Coronary artery (tissue), 2 donors: ENCODE measurements at regions not wholly inside any gene's neighbourhood (a gene's known extent, or its start where the extent isn't known, plus 50 kb on each side); places are given as distances from the start of the nearest gene placed in this dataset.
"Not testable (repeated sequence)": the region's sequence is repeated elsewhere in the genome, so short reads cannot be mapped to it uniquely, and the experiment has no call there.

Experiments
- DNase-seq: peaks from one replicate; pipeline ENCODE4 v3.0.0-alpha.2; 2017; ENCODE audit warnings: low spot score
- H3K27ac ChIP-seq, 2 donors: fragments of 200-600 bp; sonication (generic); one replicate each; pipeline ENCODE4 v1.5.1; 2016 to 2019
- H3K4me3 ChIP-seq: fragments of 200-600 bp; sonication (generic); 2 replicates; pipeline ENCODE4 v1.5.1; 2016; ENCODE audit warnings: mild to moderate bottlenecking, moderate library complexity
- TF ChIP-seq, protein P1 (sequence below): fragments of 200-600 bp; sonication (generic); IDR thresholded peaks from one replicate; pipeline ENCODE4 v1.5.1; 2019; ENCODE audit warnings: antibody characterized with exemption

DNA sequence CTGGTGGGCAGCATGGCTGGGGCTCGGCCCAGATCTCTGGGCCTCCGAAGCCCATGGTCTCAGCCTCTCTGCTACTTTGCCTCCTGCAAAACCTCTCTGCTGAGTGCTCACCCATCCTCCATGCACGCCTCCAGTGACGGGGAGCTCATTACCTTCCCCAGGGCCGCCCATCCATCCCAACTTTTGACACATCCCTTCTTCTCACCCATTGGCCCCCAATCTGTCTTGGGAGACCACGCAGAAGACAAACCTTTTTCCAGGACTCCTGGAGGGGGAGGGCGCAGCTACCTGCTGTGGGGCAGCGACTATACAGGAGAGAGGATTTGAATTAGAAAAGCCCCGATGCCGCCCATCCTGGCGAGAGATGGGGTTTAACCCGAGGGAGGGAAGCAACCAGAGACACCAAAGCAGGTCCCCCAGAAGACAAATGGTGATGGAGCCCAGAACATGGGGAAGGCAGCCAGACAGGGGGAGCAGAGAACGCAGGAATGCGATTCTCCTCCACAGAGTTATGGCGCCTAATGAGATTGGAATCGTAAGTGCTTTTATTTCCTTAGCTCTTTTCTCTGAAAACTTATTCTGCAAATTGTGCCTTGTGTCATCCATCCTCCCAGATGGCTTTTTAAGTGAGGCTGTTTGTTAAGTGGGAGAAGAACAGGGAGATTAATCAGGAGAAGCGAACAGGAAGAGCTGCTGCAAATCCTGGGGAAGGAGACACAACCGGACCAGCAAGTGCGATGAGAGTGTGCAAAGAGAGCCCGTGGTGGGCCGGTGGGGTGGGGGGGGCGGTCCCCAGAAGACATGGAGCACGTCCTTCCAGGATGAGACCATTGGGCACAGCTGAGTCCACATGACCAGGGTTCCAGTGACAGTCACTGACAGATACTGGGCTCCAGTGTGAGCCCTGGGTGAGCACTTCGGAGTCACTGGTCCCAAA is 623.5 kb downstream of the MATN1 start:
- H3K4me3 ChIP-seq = no peak overlapping the region
- DNase-seq = no peak
- H3K27ac ChIP-seq = no peak overlapping the region
- TF ChIP-seq, protein P1, sequence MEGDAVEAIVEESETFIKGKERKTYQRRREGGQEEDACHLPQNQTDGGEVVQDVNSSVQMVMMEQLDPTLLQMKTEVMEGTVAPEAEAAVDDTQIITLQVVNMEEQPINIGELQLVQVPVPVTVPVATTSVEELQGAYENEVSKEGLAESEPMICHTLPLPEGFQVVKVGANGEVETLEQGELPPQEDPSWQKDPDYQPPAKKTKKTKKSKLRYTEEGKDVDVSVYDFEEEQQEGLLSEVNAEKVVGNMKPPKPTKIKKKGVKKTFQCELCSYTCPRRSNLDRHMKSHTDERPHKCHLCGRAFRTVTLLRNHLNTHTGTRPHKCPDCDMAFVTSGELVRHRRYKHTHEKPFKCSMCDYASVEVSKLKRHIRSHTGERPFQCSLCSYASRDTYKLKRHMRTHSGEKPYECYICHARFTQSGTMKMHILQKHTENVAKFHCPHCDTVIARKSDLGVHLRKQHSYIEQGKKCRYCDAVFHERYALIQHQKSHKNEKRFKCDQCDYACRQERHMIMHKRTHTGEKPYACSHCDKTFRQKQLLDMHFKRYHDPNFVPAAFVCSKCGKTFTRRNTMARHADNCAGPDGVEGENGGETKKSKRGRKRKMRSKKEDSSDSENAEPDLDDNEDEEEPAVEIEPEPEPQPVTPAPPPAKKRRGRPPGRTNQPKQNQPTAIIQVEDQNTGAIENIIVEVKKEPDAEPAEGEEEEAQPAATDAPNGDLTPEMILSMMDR = no peak

DNA sequence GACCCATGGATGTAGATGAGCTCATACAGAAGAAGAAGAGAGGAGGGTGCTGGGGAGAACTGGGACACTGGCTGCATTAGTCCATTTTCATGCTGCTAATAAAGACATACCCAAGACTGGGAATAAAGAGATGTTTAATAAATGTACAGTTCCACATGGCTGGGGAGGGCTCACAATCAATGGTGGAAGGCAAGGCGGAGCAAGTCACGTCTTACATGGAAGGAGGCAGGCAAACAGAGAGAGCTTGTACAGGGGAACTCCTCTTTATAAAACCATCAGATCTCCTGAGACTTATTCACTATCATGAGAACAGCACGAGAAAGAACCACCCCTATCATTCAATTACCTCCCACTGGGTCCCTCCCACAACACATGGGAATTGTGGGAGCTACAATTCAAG is 625.5 kb downstream of the MATN1 start:
- H3K27ac ChIP-seq, H3K4me3 ChIP-seq, DNase-seq: not testable (repeated sequence)

DNA sequence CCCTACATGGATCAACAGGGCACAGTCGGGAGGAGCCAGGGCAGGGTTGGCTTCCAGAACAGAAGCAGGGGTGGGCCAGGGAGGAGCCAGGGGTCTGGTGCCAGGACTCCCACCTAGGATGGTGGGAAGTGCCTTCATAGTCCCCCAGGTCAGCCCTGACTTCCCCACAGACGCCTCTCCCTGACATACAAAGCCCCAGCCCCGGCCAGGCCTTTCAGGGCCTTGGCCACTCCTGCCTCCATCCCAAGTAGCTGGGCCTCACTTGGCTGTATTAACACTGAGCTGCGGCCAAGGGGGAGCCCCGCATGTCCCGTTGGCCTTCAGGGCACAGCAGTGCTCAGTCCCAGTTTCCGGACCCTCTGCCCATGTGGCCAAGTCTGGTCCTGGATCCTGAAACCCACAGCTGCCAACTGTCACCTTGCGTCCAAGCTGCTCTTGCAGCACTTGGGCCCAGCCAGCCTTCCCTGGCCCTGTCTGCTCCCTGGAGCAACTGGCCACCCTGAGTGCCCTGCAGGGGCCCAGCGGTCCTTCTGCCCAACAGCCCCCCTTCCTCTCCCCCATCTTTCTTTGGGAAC is 627.8 kb downstream of the MATN1 start:
- Histone ChIP-seq H3K27ac (no peak overlapping the region), H3K4me3 (no peak overlapping the region)
- DNase-seq = no peak
- TF ChIP-seq, protein P1 = no peak

DNA sequence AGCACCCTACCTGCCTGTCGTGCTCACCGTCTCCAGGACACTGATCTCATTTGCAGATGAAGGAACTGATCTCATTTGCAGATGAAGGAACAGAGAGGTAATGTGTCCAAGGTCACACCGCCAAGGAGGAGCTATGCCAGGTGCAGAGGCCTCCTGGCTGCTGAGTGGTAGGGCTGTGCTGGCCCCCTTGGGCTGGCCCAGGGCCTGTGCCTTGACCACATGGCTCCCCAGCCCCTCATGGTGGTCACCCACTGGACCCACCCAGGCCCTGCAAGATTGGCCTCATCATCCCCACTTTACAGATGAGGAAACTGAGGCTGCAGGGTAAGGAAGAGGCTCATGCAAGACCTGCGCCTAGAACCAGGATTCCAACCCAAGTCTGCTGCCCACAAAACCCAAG is 628.3 kb downstream of the MATN1 start:
- DNase-seq = no peak
- H3K4me3 ChIP-seq = no peak overlapping the region
- TF ChIP-seq, protein P1 = no peak
- H3K27ac ChIP-seq = no peak overlapping the region

DNA sequence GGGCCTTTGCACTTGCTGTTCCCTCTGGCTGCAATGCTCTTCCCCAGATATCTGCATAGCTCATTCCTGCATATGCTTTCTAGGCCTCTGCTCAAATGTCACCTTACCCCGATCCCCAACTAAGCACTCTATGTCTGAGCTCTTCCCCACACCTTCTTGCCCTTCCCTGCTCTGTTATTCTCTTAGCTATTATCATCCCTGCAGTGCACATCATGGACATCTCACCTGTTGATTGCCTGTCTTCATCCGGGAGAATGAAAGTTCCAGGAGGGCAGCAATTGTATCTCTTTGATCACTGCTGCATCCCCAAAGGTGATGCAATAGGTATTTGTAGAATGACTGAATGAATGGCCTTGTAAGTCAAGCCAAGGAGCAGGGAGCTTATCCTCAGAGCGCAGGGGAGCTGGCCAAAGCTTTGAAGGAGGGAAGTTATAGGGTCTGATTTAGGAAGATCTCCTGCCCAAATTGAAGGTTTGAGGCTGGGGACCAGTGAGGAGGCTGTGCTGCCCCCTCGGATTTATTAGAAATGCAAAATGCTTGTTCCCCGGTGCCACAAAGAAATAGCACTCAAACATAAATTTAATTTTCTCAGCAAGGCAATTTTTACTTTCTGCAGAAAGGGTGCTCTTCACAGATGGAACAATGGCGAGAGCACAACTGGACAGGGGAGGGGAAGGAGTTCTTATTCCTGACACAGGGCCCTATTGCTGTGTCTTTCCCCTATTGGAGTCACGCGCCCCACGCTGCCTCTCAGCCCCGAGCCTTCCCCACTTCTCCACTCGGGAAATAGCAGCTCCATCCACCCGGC is 631.1 kb downstream of the MATN1 start:
- Histone ChIP-seq H3K4me3 (no peak overlapping the region), H3K27ac (no peak overlapping the region)
- no peak for DNase-seq
- TF ChIP-seq, protein P1 = no peak

DNA sequence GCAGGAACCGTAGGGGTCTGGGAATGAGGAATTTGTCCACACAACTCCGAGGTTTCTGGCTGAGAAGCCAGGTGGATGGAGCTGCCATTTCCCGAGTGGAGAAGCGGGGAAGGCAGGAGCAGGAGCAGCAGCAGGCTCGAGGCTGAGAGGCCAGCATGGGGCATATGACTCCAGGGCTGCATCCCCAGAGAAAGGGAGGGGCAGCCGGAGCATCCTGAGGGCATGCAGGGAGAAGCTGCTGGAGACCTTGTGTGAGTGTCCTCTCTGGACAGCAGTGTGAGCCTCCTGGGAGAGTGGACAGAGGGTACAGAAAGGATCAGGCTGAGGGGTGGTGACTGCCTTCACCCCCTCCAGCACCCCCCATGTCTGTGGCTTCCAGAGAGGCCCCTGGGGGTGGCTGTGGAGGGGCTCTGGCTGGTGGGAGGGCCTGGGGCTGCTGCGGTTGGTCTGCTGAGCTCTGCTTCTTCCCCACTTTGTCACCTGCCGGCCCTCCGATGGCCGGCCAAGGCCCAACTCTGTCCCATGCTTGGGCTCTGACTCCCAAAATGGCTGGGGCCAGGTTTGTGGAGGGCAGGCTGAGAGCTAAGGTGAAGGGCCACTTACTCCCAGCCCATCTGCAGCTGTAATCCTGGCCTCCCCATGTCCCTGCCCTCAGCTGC is 633.1 kb downstream of the MATN1 start:
- no peak for DNase-seq
- Histone ChIP-seq H3K4me3 (no peak overlapping the region), H3K27ac (no peak overlapping the region)
- TF ChIP-seq, protein P1 = no peak

DNA sequence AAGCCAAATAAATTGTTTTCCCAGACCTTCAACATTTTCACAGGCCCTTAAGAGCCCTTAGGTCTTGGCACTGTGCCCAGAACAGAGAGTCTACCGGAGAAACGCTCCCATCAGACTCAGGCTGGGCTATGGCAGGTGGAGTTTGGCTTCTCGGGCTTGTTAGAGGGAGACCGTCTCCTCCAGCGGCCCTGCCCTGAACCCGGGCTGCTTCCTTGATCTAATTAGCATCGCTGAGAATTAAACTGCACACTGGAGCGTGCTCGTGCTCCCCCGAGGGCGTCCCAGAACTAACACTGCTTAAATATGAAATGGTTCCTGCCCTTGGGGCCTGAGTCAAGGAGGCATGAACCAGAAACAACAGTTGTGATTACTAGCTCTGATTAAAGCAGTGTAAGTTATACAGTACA is 634.4 kb downstream of the MATN1 start:
- no peak for DNase-seq
- TF ChIP-seq, protein P1 = no peak
- H3K27ac ChIP-seq = no peak overlapping the region
- no peak overlapping the region for H3K4me3 ChIP-seq
